ENCODE measurements at regions not wholly inside any gene's neighbourhood (a gene's known extent, or its start where the extent isn't known, plus 50 kb on each side); places are given as distances from the start of the nearest gene placed in this dataset.
"Not testable (repeated sequence)": the region's sequence is repeated elsewhere in the genome, so short reads cannot be mapped to it uniquely, and the experiment has no call there.

- Histone ChIP-seq H3K27me3 (ENCODE audit: control insufficient read depth in 2 of 2, insufficient read depth in 2 of 2, low read length in 2 of 2) (no peaks in the 10 kb centered on the region), H3K36me3 (replicated peaks in 1 of 2; ENCODE audit: control insufficient read depth in 1 of 2, insufficient read depth in 2 of 2, low read length in 2 of 2) (no peaks in the 10 kb centered on the region), H3K4me3 (replicated peaks in 1 of 3; ENCODE audit: low read depth in 2 of 3, low read length in 3 of 3) (no peak overlapping the region), H4K20me1 (ENCODE audit: insufficient read depth, low read length) (no peaks in the 10 kb centered on the region), H3K27ac (ENCODE audit: low read depth in 1 of 2, low read length in 2 of 2) (no peak overlapping the region), H3K79me2 (ENCODE audit: insufficient read depth, low read length) (no peaks in the 10 kb centered on the region), H3K4me2 (replicated peaks; ENCODE audit: extremely low read depth, low read length, poor library complexity, severe bottlenecking) (no peak overlapping the region), H3K9me3 (replicated peaks in 1 of 2; ENCODE audit: control insufficient read depth in 1 of 2, insufficient read depth in 1 of 2, low read length in 2 of 2) (peaks cover 11 to 14% of the 10 kb centered on the region in 2 donors), H3K4me1 (ENCODE audit: control insufficient read depth in 1 of 2, insufficient read depth in 2 of 2, low read length in 2 of 2) (no peaks in the 10 kb centered on the region), H3K9ac (ENCODE audit: insufficient read depth, low read length, poor library complexity, severe bottlenecking) (no peak overlapping the region), H2AFZ (ENCODE audit: insufficient read depth, low read depth, low read length, poor library complexity, severe bottlenecking) (no peak overlapping the region)
- Mint-ChIP-seq H3K27ac (peak overlapping the region in 1 of 7 donors; percentile 5), H3K36me3 (no peaks in the 10 kb centered on the region), H3K27me3 (ENCODE audit: low read depth in 3 of 3) (no peaks in the 10 kb centered on the region), H3K4me3 (no peak overlapping the region), H3K4me1 (no peaks in the 10 kb centered on the region), H3K9me3 (peaks cover 0 to 8% (median 5%) of the 10 kb centered on the region in 7 donors)
- TF ChIP-seq CTCF (IDR thresholded peaks at IDR 0.05): no peak
- no peak for DNase-seq
- WGBS (ENCODE audit: insufficient coverage): 100% methylated on average over 2 of the region's 2 CpGs
- intact Hi-C loops (cut with micrococcal nuclease): no loop called here
Measured at GRCh38 chr4:116275006-116275405, 810.4 kb downstream of the TRAM1L1 start.

GRCh38 chr4:116272336-116272735, 813.0 kb downstream of the TRAM1L1 start:
- no peak overlapping the region for H3K4me3 Mint-ChIP-seq
- Histone ChIP-seq H3K9me3 (replicated peaks in 1 of 2; ENCODE audit: control insufficient read depth in 1 of 2, insufficient read depth in 1 of 2, low read length in 2 of 2) (peaks cover 11 to 14% of the 10 kb centered on the region in 2 donors), H3K4me3 (replicated peaks in 1 of 3; ENCODE audit: low read depth in 2 of 3, low read length in 3 of 3) (no peak overlapping the region), H3K27ac (ENCODE audit: low read depth in 1 of 2, low read length in 2 of 2) (no peak overlapping the region), H3K79me2 (ENCODE audit: insufficient read depth, low read length) (no peaks in the 10 kb centered on the region), H3K27me3 (ENCODE audit: control insufficient read depth in 2 of 2, insufficient read depth in 2 of 2, low read length in 2 of 2) (no peaks in the 10 kb centered on the region), H3K4me2 (replicated peaks; ENCODE audit: extremely low read depth, low read length, poor library complexity, severe bottlenecking) (no peak overlapping the region), H4K20me1 (ENCODE audit: insufficient read depth, low read length) (no peaks in the 10 kb centered on the region), H2AFZ (ENCODE audit: insufficient read depth, low read depth, low read length, poor library complexity, severe bottlenecking) (no peak overlapping the region), H3K9ac (ENCODE audit: insufficient read depth, low read length, poor library complexity, severe bottlenecking) (no peak overlapping the region), H3K36me3 (replicated peaks in 1 of 2; ENCODE audit: control insufficient read depth in 1 of 2, insufficient read depth in 2 of 2, low read length in 2 of 2) (no peaks in the 10 kb centered on the region), H3K4me1 (ENCODE audit: control insufficient read depth in 1 of 2, insufficient read depth in 2 of 2, low read length in 2 of 2) (no peaks in the 10 kb centered on the region)
- intact Hi-C loops (cut with micrococcal nuclease): no loop called here
- no peaks in the 10 kb centered on the region for H3K4me1 Mint-ChIP-seq
- TF ChIP-seq CTCF (IDR thresholded peaks at IDR 0.05): no peak
- WGBS (ENCODE audit: insufficient coverage): no CpG with 5 or more reads among the region's 1 CpG
- no peaks in the 10 kb centered on the region for H3K27me3 Mint-ChIP-seq (ENCODE audit: low read depth in 3 of 3)
- no peaks in the 10 kb centered on the region for H3K36me3 Mint-ChIP-seq
- DNase-seq: no peak
- H3K27ac Mint-ChIP-seq: no peak overlapping the region
- peaks cover 1 to 9% (median 4%) of the 10 kb centered on the region in 7 donors for H3K9me3 Mint-ChIP-seq

GRCh38 chr4:116260931-116261330, 824.4 kb downstream of the TRAM1L1 start:
- H4K20me1 ChIP-seq (ENCODE audit: insufficient read depth, low read length); DNase-seq; H3K9ac ChIP-seq (ENCODE audit: insufficient read depth, low read length, poor library complexity, severe bottlenecking); H3K27ac Mint-ChIP-seq; H3K4me2 ChIP-seq (replicated peaks; ENCODE audit: extremely low read depth, low read length, poor library complexity, severe bottlenecking); H3K27me3 ChIP-seq (ENCODE audit: control insufficient read depth in 2 of 2, insufficient read depth in 2 of 2, low read length in 2 of 2); H3K27me3 Mint-ChIP-seq (ENCODE audit: low read depth in 3 of 3); H3K4me1 Mint-ChIP-seq; H3K4me3 ChIP-seq (replicated peaks in 1 of 3; ENCODE audit: low read depth in 2 of 3, low read length in 3 of 3); H3K79me2 ChIP-seq (ENCODE audit: insufficient read depth, low read length); H2AFZ ChIP-seq (ENCODE audit: insufficient read depth, low read depth, low read length, poor library complexity, severe bottlenecking); H3K36me3 ChIP-seq (replicated peaks in 1 of 2; ENCODE audit: control insufficient read depth in 1 of 2, insufficient read depth in 2 of 2, low read length in 2 of 2); H3K27ac ChIP-seq (ENCODE audit: low read depth in 1 of 2, low read length in 2 of 2); intact Hi-C loops (cut with micrococcal nuclease); H3K4me3 Mint-ChIP-seq; H3K36me3 Mint-ChIP-seq; H3K4me1 ChIP-seq (ENCODE audit: control insufficient read depth in 1 of 2, insufficient read depth in 2 of 2, low read length in 2 of 2): not testable (repeated sequence)
- H3K9me3 Mint-ChIP-seq: peaks cover 12 to 39% (median 22%) of the 10 kb centered on the region in 7 donors
- H3K9me3 ChIP-seq (replicated peaks in 1 of 2; ENCODE audit: control insufficient read depth in 1 of 2, insufficient read depth in 1 of 2, low read length in 2 of 2): peaks cover 17 to 30% of the 10 kb centered on the region in 2 donors
- WGBS (ENCODE audit: insufficient coverage): 40% methylated on average over 1 of the region's 3 CpGs

All from CD14-positive monocyte (primary cell).